GM10266 (cell line): ENCODE measurements at regions not wholly inside any gene's neighbourhood (a gene's known extent, or its start where the extent isn't known, plus 50 kb on each side); places are given as distances from the start of the nearest gene placed in this dataset.

Source experiments
- DNase-seq: peaks from one replicate; pipeline ENCODE4 v3.0.0; 2012; ENCODE audit errors: extremely low spot score
- TF ChIP-seq, protein P1 (sequence below): IDR thresholded peaks from 2 replicates; pipeline ENCODE4 v1.5.1; 2012; ENCODE audit warnings: mild to moderate bottlenecking, low read depth; ENCODE audit not compliant: control insufficient read depth, insufficient read depth; ENCODE audit errors: missing control alignments

GRCh38 chr4:16344853-16345252 is 118.6 kb upstream of the TAPT1 start:
- TF ChIP-seq, protein P1, sequence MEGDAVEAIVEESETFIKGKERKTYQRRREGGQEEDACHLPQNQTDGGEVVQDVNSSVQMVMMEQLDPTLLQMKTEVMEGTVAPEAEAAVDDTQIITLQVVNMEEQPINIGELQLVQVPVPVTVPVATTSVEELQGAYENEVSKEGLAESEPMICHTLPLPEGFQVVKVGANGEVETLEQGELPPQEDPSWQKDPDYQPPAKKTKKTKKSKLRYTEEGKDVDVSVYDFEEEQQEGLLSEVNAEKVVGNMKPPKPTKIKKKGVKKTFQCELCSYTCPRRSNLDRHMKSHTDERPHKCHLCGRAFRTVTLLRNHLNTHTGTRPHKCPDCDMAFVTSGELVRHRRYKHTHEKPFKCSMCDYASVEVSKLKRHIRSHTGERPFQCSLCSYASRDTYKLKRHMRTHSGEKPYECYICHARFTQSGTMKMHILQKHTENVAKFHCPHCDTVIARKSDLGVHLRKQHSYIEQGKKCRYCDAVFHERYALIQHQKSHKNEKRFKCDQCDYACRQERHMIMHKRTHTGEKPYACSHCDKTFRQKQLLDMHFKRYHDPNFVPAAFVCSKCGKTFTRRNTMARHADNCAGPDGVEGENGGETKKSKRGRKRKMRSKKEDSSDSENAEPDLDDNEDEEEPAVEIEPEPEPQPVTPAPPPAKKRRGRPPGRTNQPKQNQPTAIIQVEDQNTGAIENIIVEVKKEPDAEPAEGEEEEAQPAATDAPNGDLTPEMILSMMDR: no peak

GRCh38 chr4:16337936-16338335 is 111.7 kb upstream of the TAPT1 start:
- DNase-seq: no peak
- TF ChIP-seq, protein P1: no peak

More at GRCh38 chr4:16344853-16345252, 118.6 kb upstream of the TAPT1 start:
- no peak for DNase-seq

DNA sequence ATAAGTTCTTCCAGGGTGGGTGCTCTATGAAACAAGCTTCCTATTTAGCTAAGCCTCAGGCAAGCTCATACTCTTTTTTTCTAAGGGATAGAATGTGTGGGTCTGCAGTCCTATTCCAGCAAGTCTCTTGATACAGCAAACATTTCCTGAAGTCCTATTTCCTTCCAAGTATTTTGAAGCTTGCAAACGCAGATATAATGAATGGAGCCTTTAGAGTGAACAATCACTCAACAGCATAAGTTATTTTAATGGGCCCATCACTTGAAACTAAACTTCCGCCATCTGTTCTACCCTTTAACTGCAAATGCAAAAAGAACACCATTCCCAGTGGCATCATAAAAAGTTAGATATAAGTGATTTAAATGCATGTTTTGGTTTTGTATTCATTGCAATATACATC is 108.3 kb upstream of the TAPT1 start:
- DNase-seq: no peak
- TF ChIP-seq, protein P1: no peak

DNA sequence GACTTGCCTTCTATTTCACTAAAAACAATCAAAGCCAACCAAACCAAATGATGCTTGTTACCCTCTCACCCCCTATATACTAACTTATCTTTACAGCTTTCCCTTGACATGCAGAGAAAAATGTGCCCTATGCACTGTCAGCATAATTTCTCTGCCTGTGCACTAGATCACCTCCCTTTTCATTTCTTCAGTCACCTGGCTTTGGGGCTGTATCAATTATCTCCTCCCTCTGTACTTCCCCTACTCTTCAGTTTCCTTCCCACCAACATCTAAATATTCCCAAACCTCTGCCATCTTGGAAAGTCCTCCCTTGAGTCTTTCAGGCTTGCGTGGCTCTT is 103.5 kb upstream of the TAPT1 start:
- DNase-seq: no peak
- TF ChIP-seq, protein P1: no peak

GRCh38 chr4:16329125-16329796 is 103.0 kb upstream of the TAPT1 start:
- TF ChIP-seq, protein P1: no peak
- no peak for DNase-seq

DNA sequence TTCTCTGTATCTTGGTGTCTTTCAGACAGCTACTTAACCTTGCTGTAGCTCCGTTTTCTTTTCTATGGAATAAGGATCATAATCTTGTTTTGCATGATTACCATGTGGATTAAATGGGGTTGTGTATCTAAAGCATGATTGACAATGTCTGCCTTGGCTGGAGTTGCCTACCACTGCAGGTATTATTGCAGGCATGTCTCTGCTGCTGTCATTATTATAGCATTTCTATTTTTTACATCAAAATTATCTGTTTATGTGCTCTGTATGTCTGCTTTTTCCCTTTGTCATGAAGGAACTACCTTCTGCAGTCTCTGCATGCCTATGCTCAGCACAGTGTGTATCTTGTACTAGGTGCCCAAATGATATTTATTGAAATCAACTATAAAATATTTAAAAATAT is 95.9 kb upstream of the TAPT1 start:
- no peak for DNase-seq
- TF ChIP-seq, protein P1: no peak

GRCh38 chr4:16315456-16315855 is 89.2 kb upstream of the TAPT1 start:
- DNase-seq: no peak
- TF ChIP-seq, protein P1: no peak
